Liver (tissue), 8 donors: ENCODE measurements at regions not wholly inside any gene's neighbourhood (a gene's known extent, or its start where the extent isn't known, plus 50 kb on each side); places are given as distances from the start of the nearest gene placed in this dataset.

Experiments used
- DNase-seq: peaks from one replicate; pipeline ENCODE4 v3.0.0-alpha.2; 2017; ENCODE audit warnings: low spot score
- H3K27ac ChIP-seq, 2 donors: one replicate each; pipeline ENCODE4 v1.7.0; 2013; ENCODE audit warnings: inconsistent platforms in 2 of 2, low read length in 2 of 2, control low read depth in 1 of 2, low read depth in 1 of 2, mild to moderate bottlenecking in 1 of 2
- H3K27me3 ChIP-seq, 4 donors: one replicate each; pipeline versions ENCODE4 v1.6.1 to v1.7.0; 2013; ENCODE audit warnings: low read length in 3 of 4, inconsistent platforms in 1 of 4, mild to moderate bottlenecking in 1 of 4, moderate library complexity in 1 of 4; ENCODE audit not compliant: control insufficient read depth in 4 of 4, insufficient read depth in 4 of 4
- H3K36me3 ChIP-seq, 4 donors: one replicate each; pipeline versions ENCODE4 v1.6.1 to v1.7.0; 2013; ENCODE audit warnings: low read length in 3 of 4, mild to moderate bottlenecking in 3 of 4, low read depth in 1 of 4, moderate library complexity in 1 of 4; ENCODE audit not compliant: control insufficient read depth in 4 of 4, insufficient read depth in 3 of 4
- H3K4me1 ChIP-seq, 4 donors: one replicate each; pipeline versions ENCODE4 v1.6.1 to v1.7.0; 2013; ENCODE audit warnings: low read length in 3 of 4, mild to moderate bottlenecking in 3 of 4, moderate library complexity in 1 of 4; ENCODE audit not compliant: control insufficient read depth in 4 of 4, insufficient read depth in 4 of 4
- H3K4me3 ChIP-seq, 3 donors: one replicate each; pipeline versions ENCODE4 v1.6.1 to v1.7.0; 2013; ENCODE audit warnings: low read length in 3 of 3, control low read depth in 1 of 3, low read depth in 1 of 3, mild to moderate bottlenecking in 1 of 3
- H3K9ac ChIP-seq, 2 donors: one replicate each; pipeline ENCODE4 v1.7.0; 2013; ENCODE audit warnings: low read length in 2 of 2, mild to moderate bottlenecking in 2 of 2, moderate library complexity in 2 of 2, control low read depth in 1 of 2, low read depth in 1 of 2
- H3K9me3 ChIP-seq, 4 donors: one replicate each; pipeline versions ENCODE4 v1.6.1 to v1.7.0; 2013; ENCODE audit warnings: low read length in 3 of 4; ENCODE audit not compliant: control insufficient read depth in 4 of 4
- EGR1 ChIP-seq, 2 donors: IDR thresholded peaks; 2 replicates each; pipeline ENCODE4 v1.6.1; 2016 to 2018; ENCODE audit warnings: antibody characterized with exemption in 2 of 2, low read depth in 2 of 2
- FOXA1 ChIP-seq: IDR thresholded peaks from 2 replicates; pipeline ENCODE4 v1.6.1; 2016; ENCODE audit warnings: antibody characterized with exemption
- FOXA2 ChIP-seq: IDR thresholded peaks from 2 replicates; pipeline ENCODE4 v1.6.1; 2016; ENCODE audit warnings: antibody characterized with exemption
- GABPA ChIP-seq, 2 donors: IDR thresholded peaks in 1 of 2; conservative IDR thresholded peaks in 1 of 2; 2 replicates each; pipeline ENCODE4 v1.6.1; 2016; ENCODE audit warnings: antibody characterized with exemption in 2 of 2, mild to moderate bottlenecking in 1 of 2, moderate library complexity in 1 of 2
- HNF4A ChIP-seq, 2 donors: conservative IDR thresholded peaks; 2 replicates each; pipeline ENCODE4 v1.6.1; 2016; ENCODE audit warnings: antibody characterized with exemption in 2 of 2, mild to moderate bottlenecking in 2 of 2
- HNF4G ChIP-seq: IDR thresholded peaks from 2 replicates; pipeline ENCODE4 v1.6.1; 2016; ENCODE audit warnings: antibody characterized with exemption
- JUND ChIP-seq, 2 donors: IDR thresholded peaks; 2 replicates each; pipeline ENCODE4 v1.6.1; 2016; ENCODE audit warnings: antibody characterized with exemption in 2 of 2
- NR2F2 ChIP-seq: IDR thresholded peaks from 2 replicates; pipeline ENCODE4 v1.6.1; 2016; ENCODE audit warnings: antibody characterized with exemption
- RAD21 ChIP-seq, 2 donors: IDR thresholded peaks; 2 replicates each; pipeline ENCODE4 v1.6.1; 2016; ENCODE audit warnings: antibody characterized with exemption in 2 of 2, mild to moderate bottlenecking in 2 of 2
- RXRA ChIP-seq, 2 donors: IDR thresholded peaks; 2 replicates each; pipeline ENCODE4 v1.6.1; 2017 to 2018; ENCODE audit warnings: antibody characterized with exemption in 2 of 2, mild to moderate bottlenecking in 1 of 2
- SP1 ChIP-seq: IDR thresholded peaks from 2 replicates; pipeline ENCODE4 v1.6.1; 2018; ENCODE audit warnings: antibody characterized with exemption, mild to moderate bottlenecking
- TAF1 ChIP-seq: conservative IDR thresholded peaks from 2 replicates; pipeline ENCODE4 v1.6.1; 2016; ENCODE audit warnings: antibody characterized with exemption, mild to moderate bottlenecking
- YY1 ChIP-seq: IDR thresholded peaks from 2 replicates; pipeline ENCODE4 v1.6.1; 2016; ENCODE audit warnings: antibody characterized with exemption, mild to moderate bottlenecking
- WGBS: extraction: QIAGEN DNeasy Blood & Tissue Kit; methylation state at CpG from one replicate; pipeline ENCODE4 v1.1.7; 2013; 5-methylcytosine and 5-hydroxymethylcytosine counted together
- TF ChIP-seq, protein P1 (sequence below): IDR thresholded peaks from 2 replicates; pipeline ENCODE4 v1.6.1; 2016; ENCODE audit warnings: antibody characterized with exemption, mild to moderate bottlenecking
- TF ChIP-seq, protein P2 (sequence below): fragments of 150-350 bp; IDR thresholded peaks from 2 replicates; pipeline ENCODE4 v1.5.1; 2017; ENCODE audit warnings: improper control_type of control experiment, low read depth, low read length; ENCODE audit not compliant: missing input control
- TF ChIP-seq, protein P3 (sequence below): IDR thresholded peaks from 2 replicates; pipeline ENCODE4 v1.6.1; 2016; ENCODE audit warnings: antibody characterized with exemption
- TF ChIP-seq, protein P4 (sequence below): IDR thresholded peaks from 2 replicates; pipeline ENCODE4 v1.6.1; 2016; ENCODE audit warnings: antibody characterized with exemption
- TF ChIP-seq, protein P5 (sequence below): IDR thresholded peaks from 2 replicates; pipeline ENCODE4 v1.6.1; 2016; ENCODE audit warnings: antibody characterized with exemption
- donor health status: healthy.
- donor health status: healthy.
- donor health status: healthy.
- donor health status: healthy.
- donor health status: healthy.

DNA sequence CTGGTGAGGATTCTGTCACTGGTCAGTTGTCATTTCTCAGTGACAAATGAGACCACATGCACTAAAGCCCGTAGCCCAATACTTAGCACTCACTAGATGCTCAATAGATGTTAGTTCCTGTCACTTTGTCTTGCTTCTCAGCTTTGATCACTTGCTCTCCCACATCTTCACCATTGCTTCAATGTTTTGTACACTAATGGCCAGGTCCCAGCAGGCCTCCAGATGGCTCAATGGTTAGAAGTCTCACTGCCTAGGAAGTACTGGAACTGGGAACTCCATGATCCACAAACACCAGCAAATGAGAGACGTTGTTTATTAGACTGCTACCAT, 502.8 kb upstream of the JARID2 start:
- DNase-seq, result no peak
- no peak overlapping the region for H3K4me3 ChIP-seq
- H3K27me3 ChIP-seq, result no peaks in the 10 kb centered on the region
- H3K27ac ChIP-seq, result no peak overlapping the region
- H3K9me3 ChIP-seq, result no peaks in the 10 kb centered on the region
- TF ChIP-seq, protein P1, sequence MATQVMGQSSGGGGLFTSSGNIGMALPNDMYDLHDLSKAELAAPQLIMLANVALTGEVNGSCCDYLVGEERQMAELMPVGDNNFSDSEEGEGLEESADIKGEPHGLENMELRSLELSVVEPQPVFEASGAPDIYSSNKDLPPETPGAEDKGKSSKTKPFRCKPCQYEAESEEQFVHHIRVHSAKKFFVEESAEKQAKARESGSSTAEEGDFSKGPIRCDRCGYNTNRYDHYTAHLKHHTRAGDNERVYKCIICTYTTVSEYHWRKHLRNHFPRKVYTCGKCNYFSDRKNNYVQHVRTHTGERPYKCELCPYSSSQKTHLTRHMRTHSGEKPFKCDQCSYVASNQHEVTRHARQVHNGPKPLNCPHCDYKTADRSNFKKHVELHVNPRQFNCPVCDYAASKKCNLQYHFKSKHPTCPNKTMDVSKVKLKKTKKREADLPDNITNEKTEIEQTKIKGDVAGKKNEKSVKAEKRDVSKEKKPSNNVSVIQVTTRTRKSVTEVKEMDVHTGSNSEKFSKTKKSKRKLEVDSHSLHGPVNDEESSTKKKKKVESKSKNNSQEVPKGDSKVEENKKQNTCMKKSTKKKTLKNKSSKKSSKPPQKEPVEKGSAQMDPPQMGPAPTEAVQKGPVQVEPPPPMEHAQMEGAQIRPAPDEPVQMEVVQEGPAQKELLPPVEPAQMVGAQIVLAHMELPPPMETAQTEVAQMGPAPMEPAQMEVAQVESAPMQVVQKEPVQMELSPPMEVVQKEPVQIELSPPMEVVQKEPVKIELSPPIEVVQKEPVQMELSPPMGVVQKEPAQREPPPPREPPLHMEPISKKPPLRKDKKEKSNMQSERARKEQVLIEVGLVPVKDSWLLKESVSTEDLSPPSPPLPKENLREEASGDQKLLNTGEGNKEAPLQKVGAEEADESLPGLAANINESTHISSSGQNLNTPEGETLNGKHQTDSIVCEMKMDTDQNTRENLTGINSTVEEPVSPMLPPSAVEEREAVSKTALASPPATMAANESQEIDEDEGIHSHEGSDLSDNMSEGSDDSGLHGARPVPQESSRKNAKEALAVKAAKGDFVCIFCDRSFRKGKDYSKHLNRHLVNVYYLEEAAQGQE, result no peak
- no peak for TF ChIP-seq SP1
- TF ChIP-seq GABPA (IDR thresholded peaks at IDR 0.05 in 1 of 2, conservative IDR thresholded peaks at IDR 0.05 in 1 of 2), result no peak
- WGBS, result 92% methylated on average over 2 of the region's 2 CpGs
- H3K4me1 ChIP-seq, result peaks cover 0 to 16% (median 12%) of the 10 kb centered on the region in 4 donors
- H3K36me3 ChIP-seq, result no peaks in the 10 kb centered on the region
- H3K9ac ChIP-seq, result no peak overlapping the region

DNA sequence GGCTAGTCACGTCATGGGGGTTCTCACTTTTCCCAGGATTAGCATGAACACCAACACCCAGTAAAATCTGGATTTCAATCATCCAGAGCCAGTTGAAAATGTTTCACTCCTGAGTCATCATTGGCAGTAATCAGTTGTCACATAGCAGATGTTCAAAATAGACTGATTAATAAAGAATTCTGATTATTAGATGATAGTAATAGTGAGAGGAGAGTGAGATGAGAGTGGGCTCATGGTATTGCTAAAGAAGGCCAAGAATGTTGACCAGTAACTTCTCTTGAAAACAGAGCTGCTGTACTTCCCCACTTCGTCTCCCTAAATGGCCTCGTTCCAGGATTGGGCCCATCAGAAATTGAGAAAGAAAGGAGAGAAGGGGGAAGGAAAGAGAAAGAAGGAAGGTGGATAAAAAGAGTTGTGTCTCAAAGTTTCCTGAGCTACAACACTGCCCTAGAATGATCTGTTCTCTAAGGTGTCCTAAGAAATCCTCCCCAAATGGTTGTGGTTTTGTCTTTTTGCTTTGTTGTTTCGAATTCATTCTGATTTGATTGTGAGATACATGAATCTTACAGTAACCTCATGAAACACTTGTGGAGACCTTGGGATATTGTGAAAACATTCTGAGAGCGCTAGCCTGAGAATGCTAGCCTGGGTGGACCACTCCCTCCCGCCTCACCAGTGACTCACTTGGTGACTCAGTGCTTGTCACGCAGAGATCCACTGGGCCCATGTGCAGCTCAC, 502.2 kb upstream of the JARID2 start:
- no peak overlapping the region for H3K4me3 ChIP-seq
- no peaks in the 10 kb centered on the region for H3K36me3 ChIP-seq
- peaks cover 0 to 16% (median 12%) of the 10 kb centered on the region in 4 donors for H3K4me1 ChIP-seq
- no peak overlapping the region for H3K27ac ChIP-seq
- DNase-seq, result no peak
- WGBS, result 80% methylated on average over 7 of the region's 7 CpGs
- TF ChIP-seq HNF4A (conservative IDR thresholded peaks at IDR 0.05), result no peak
- TF ChIP-seq HNF4G, result no peak
- TF ChIP-seq, protein P2, sequence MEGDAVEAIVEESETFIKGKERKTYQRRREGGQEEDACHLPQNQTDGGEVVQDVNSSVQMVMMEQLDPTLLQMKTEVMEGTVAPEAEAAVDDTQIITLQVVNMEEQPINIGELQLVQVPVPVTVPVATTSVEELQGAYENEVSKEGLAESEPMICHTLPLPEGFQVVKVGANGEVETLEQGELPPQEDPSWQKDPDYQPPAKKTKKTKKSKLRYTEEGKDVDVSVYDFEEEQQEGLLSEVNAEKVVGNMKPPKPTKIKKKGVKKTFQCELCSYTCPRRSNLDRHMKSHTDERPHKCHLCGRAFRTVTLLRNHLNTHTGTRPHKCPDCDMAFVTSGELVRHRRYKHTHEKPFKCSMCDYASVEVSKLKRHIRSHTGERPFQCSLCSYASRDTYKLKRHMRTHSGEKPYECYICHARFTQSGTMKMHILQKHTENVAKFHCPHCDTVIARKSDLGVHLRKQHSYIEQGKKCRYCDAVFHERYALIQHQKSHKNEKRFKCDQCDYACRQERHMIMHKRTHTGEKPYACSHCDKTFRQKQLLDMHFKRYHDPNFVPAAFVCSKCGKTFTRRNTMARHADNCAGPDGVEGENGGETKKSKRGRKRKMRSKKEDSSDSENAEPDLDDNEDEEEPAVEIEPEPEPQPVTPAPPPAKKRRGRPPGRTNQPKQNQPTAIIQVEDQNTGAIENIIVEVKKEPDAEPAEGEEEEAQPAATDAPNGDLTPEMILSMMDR, result no peak
- TF ChIP-seq FOXA2, result no peak
- no peak for TF ChIP-seq TAF1
- no peak for TF ChIP-seq JUND (IDR thresholded peaks at IDR 0.05)
- no peak for TF ChIP-seq YY1
- TF ChIP-seq, protein P3, sequence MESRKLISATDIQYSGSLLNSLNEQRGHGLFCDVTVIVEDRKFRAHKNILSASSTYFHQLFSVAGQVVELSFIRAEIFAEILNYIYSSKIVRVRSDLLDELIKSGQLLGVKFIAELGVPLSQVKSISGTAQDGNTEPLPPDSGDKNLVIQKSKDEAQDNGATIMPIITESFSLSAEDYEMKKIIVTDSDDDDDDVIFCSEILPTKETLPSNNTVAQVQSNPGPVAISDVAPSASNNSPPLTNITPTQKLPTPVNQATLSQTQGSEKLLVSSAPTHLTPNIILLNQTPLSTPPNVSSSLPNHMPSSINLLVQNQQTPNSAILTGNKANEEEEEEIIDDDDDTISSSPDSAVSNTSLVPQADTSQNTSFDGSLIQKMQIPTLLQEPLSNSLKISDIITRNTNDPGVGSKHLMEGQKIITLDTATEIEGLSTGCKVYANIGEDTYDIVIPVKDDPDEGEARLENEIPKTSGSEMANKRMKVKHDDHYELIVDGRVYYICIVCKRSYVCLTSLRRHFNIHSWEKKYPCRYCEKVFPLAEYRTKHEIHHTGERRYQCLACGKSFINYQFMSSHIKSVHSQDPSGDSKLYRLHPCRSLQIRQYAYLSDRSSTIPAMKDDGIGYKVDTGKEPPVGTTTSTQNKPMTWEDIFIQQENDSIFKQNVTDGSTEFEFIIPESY, result no peak
- no peak for TF ChIP-seq RAD21 (IDR thresholded peaks at IDR 0.05)
- TF ChIP-seq, protein P4, sequence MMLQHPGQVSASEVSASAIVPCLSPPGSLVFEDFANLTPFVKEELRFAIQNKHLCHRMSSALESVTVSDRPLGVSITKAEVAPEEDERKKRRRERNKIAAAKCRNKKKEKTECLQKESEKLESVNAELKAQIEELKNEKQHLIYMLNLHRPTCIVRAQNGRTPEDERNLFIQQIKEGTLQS, result no peak
- no peak for TF ChIP-seq GABPA (IDR thresholded peaks at IDR 0.05 in 1 of 2, conservative IDR thresholded peaks at IDR 0.05 in 1 of 2)
- TF ChIP-seq, protein P5, sequence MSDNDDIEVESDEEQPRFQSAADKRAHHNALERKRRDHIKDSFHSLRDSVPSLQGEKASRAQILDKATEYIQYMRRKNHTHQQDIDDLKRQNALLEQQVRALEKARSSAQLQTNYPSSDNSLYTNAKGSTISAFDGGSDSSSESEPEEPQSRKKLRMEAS, result no peak
- no peak for TF ChIP-seq SP1
- no peak for TF ChIP-seq NR2F2
- no peak for TF ChIP-seq FOXA1
- no peak for TF ChIP-seq EGR1 (IDR thresholded peaks at IDR 0.05; ENCODE audit: low read depth in 2 of 2)
- no peak for TF ChIP-seq RXRA (IDR thresholded peaks at IDR 0.05)
- TF ChIP-seq, protein P1, result no peak
- no peak overlapping the region for H3K9ac ChIP-seq
- no peaks in the 10 kb centered on the region for H3K9me3 ChIP-seq
- no peaks in the 10 kb centered on the region for H3K27me3 ChIP-seq
